PC-9 (cell line): ENCODE measurements at regions not wholly inside any gene's neighbourhood (a gene's known extent, or its start where the extent isn't known, plus 50 kb on each side); places are given as distances from the start of the nearest gene placed in this dataset.
A peak's percentile ranks its signal among the peaks of the same experiment; 100 is the strongest.

Source experiments
- BruUV-seq: library from RNA; stranded (reverse); fragments of 400-500 nt; replicated peaks from 2 replicates; lab custom pipeline; 2021; lab: Mats Ljungman, UMichigan
- CTCF ChIA-PET: fragments of 300-600 bp; sonication (Branson Sonifier 250); formaldehyde crosslinking; loops from one replicate; lab custom pipeline; 2022; ENCODE audit warnings: antibody characterized with exemption; lab: Charles Lee
- POLR2A ChIA-PET: fragments of 300-600 bp; sonication (Branson Sonifier 250); formaldehyde crosslinking; loops from one replicate; lab custom pipeline; 2022; ENCODE audit warnings: antibody characterized with exemption; ENCODE audit not compliant: unreplicated experiment; lab: Charles Lee
- DNase-seq, 2 experiments: peaks; one replicate each; pipeline versions ENCODE4 v3.0.0 to v3.0.0-alpha.2; 2015 to 2022; ENCODE audit warnings: mixed read lengths in 1 of 2
- H2AFZ ChIP-seq: fragments of 200-600 bp; sonication (generic); 2 replicates; pipeline ENCODE4 v1.8.1; 2017; ENCODE audit warnings: antibody characterized with exemption
- H3F3A ChIP-seq: fragments of 200-600 bp; sonication (generic); 2 replicates; pipeline ENCODE4 v1.8.1; 2017; ENCODE audit warnings: antibody characterized with exemption, mild to moderate bottlenecking, low read depth; ENCODE audit not compliant: insufficient read depth
- H3K27ac ChIP-seq: fragments of 200-600 bp; sonication (generic); 2 replicates; pipeline ENCODE4 v1.6.1; 2016; ENCODE audit warnings: mixed run types
- H3K27me3 ChIP-seq: fragments of 200-600 bp; sonication (generic); 2 replicates; pipeline ENCODE4 v1.6.1; 2016; ENCODE audit warnings: low read depth, mixed run types; ENCODE audit not compliant: insufficient read depth
- H3K36me3 ChIP-seq: fragments of 200-600 bp; sonication (generic); 2 replicates; pipeline ENCODE4 v1.6.1; 2016; ENCODE audit warnings: low read depth, mixed run types
- H3K4me1 ChIP-seq: fragments of 200-600 bp; sonication (generic); replicated peaks from 2 replicates; pipeline ENCODE4 v1.6.1; 2016; ENCODE audit warnings: mixed run types; ENCODE audit not compliant: insufficient read depth
- H3K4me2 ChIP-seq: fragments of 200-600 bp; sonication (generic); 2 replicates; pipeline ENCODE4 v1.6.1; 2017; ENCODE audit warnings: mixed run types
- H3K4me3 ChIP-seq: fragments of 200-600 bp; sonication (generic); 2 replicates; pipeline ENCODE4 v1.6.1; 2016; ENCODE audit warnings: mixed run types
- H3K79me2 ChIP-seq: fragments of 200-600 bp; sonication (generic); 2 replicates; pipeline ENCODE4 v1.6.1; 2017; ENCODE audit warnings: low read depth, mixed run types
- H3K9me2 ChIP-seq: fragments of 200-600 bp; sonication (generic); 2 replicates; pipeline ENCODE4 v1.8.1; 2017; ENCODE audit warnings: mild to moderate bottlenecking; ENCODE audit not compliant: insufficient read depth
- H3K9me3 ChIP-seq: fragments of 200-600 bp; sonication (generic); 2 replicates; pipeline ENCODE4 v1.8.1; 2016; ENCODE audit warnings: low read depth; ENCODE audit not compliant: insufficient read depth
- H4K20me1 ChIP-seq: fragments of 200-600 bp; sonication (generic); 2 replicates; pipeline ENCODE4 v1.8.1; 2017; ENCODE audit not compliant: insufficient read depth
- CTCF ChIP-seq: fragments of 200-600 bp; sonication (generic); conservative IDR thresholded peaks from 2 replicates; pipeline ENCODE4 v1.6.1; 2017; ENCODE audit warnings: mixed run types, antibody characterized with exemption, mild to moderate bottlenecking, moderate library complexity
- EZH2 ChIP-seq: fragments of 200-600 bp; sonication (generic); IDR thresholded peaks from 2 replicates; pipeline ENCODE4 v1.8.0; 2017; ENCODE audit warnings: antibody characterized with exemption, low read depth
- intact Hi-C: fragments of 100-400 bp; cut with micrococcal nuclease; formaldehyde crosslinking; loops from one replicate; pipeline ENCODE4 v1.10.0; 2022; ENCODE audit not compliant: unreplicated experiment

- H3K36me3 ChIP-seq = no peaks in the 10 kb centered on the region
- ChIA-PET CTCF (no interaction called here), POLR2A (no interaction called here)
- no peaks in the 10 kb centered on the region for H3F3A ChIP-seq
- no peaks in the 10 kb centered on the region for H4K20me1 ChIP-seq
- no peak for TF ChIP-seq EZH2
- H3K9me3 ChIP-seq = peaks cover 9% of the 10 kb centered on the region
- H3K27me3 ChIP-seq = no peaks in the 10 kb centered on the region
- DNase-seq = no peak
- BruUV-seq = no TSS peak
- no peak overlapping the region for H2AFZ ChIP-seq
- H3K9me2 ChIP-seq = peaks cover 3% of the 10 kb centered on the region; the same call in 1 of the 2 replicates
- H3K4me1 ChIP-seq = no peaks in the 10 kb centered on the region
- no peak overlapping the region for H3K4me2 ChIP-seq
- intact Hi-C loops = no loop called here
- H3K4me3 ChIP-seq = no peak overlapping the region
- H3K27ac ChIP-seq = no peak overlapping the region
- no peaks in the 10 kb centered on the region for H3K79me2 ChIP-seq
Measured at GRCh38 chr6:113137426-113137825, 719.7 kb upstream of the MARCKS start.

GRCh38 chr6:113140721-113141120 is 716.4 kb upstream of the MARCKS start:
- CTCF ChIA-PET = no interaction called here
- no peak for TF ChIP-seq EZH2
- no peak for TF ChIP-seq CTCF
- H3F3A ChIP-seq = no peaks in the 10 kb centered on the region
- H3K27me3 ChIP-seq = no peaks in the 10 kb centered on the region
- DNase-seq = no peak
- no peaks in the 10 kb centered on the region for H3K36me3 ChIP-seq
- POLR2A ChIA-PET = no interaction called here
- no peak overlapping the region; the same call in 1 of the 2 replicates for H2AFZ ChIP-seq
- no TSS peak for BruUV-seq
- no peak overlapping the region for H3K4me2 ChIP-seq
- no peaks in the 10 kb centered on the region for H3K9me2 ChIP-seq
- H3K79me2 ChIP-seq = no peaks in the 10 kb centered on the region
- peaks cover 10% of the 10 kb centered on the region; the same call in 1 of the 2 replicates for H3K9me3 ChIP-seq
- H3K4me1 ChIP-seq = no peaks in the 10 kb centered on the region
- H3K27ac ChIP-seq = no peak overlapping the region
- H3K4me3 ChIP-seq = no peak overlapping the region
- H4K20me1 ChIP-seq = no peaks in the 10 kb centered on the region
- intact Hi-C loops = no loop called here

- CTCF ChIA-PET = no interaction called here
- H3K4me3 ChIP-seq = no peak overlapping the region
- H3K9me3 ChIP-seq = peaks cover 10% of the 10 kb centered on the region; the same call in 1 of the 2 replicates
- no peaks in the 10 kb centered on the region for H3F3A ChIP-seq
- no TSS peak for BruUV-seq
- H4K20me1 ChIP-seq = no peaks in the 10 kb centered on the region
- H3K9me2 ChIP-seq = no peaks in the 10 kb centered on the region
- H3K27me3 ChIP-seq = no peaks in the 10 kb centered on the region
- H3K4me2 ChIP-seq = no peak overlapping the region
- no peak for DNase-seq
- TF ChIP-seq EZH2 = no peak
- no peaks in the 10 kb centered on the region for H3K36me3 ChIP-seq
- no peaks in the 10 kb centered on the region for H3K79me2 ChIP-seq
- POLR2A ChIA-PET = no interaction called here
- no peaks in the 10 kb centered on the region for H3K4me1 ChIP-seq
- H3K27ac ChIP-seq = no peak overlapping the region
- H2AFZ ChIP-seq = peak overlapping the region; percentile 5; the same call in 1 of the 2 replicates
- intact Hi-C loops = no loop called here
Measured at GRCh38 chr6:113141901-113142300, 715.2 kb upstream of the MARCKS start.

DNA sequence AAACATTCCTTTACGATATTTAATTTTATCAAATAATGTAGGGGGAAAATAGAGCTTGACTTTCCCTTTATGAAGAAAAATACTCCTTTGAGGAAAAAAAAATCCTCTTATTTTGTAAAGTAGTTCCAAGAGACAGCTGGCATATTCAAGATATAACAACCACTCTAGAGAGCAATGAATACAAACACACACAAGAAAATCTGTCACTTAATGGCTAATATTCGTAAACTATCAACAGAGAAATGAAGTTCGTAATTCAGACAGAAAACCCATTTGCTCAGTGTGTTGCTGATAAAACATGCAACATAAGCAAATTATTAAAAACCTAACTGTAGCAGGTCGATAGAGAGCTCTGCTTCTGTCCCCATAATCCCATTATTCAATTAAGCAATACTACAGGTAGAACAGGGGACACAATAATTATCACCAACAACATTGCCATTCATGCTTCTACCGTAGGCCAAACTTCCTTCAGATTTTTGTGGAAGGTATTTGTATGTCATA is 714.4 kb upstream of the MARCKS start:
- Histone ChIP-seq H3K4me2 (no peak overlapping the region), H3K27ac (no peak overlapping the region), H3K79me2 (no peaks in the 10 kb centered on the region), H2AFZ (no peak overlapping the region), H3K27me3 (no peaks in the 10 kb centered on the region), H3K9me2 (no peaks in the 10 kb centered on the region), H3K4me3 (no peak overlapping the region), H3K9me3 (peaks cover 10% of the 10 kb centered on the region; the same call in 1 of the 2 replicates), H3K36me3 (no peaks in the 10 kb centered on the region), H3F3A (no peaks in the 10 kb centered on the region), H3K4me1 (no peaks in the 10 kb centered on the region), H4K20me1 (no peaks in the 10 kb centered on the region)
- no peak for DNase-seq
- ChIA-PET POLR2A (interaction anchor here (0.6 kb wide), 1 partner anchor 44 kb away, joined by 7 read pairs; no protein-coding TSS in a partner anchor), CTCF (no interaction called here)
- no peak for TF ChIP-seq EZH2
- no peak for TF ChIP-seq CTCF
- intact Hi-C loops = no loop called here
- BruUV-seq = no TSS peak
